Hematopoietic multipotent progenitor cell treated with erythropoietin and hydrocortisone succinate and interleukin-3 and kit ligand, for 4 days (in vitro differentiated cells): ENCODE measurements at regions not wholly inside any gene's neighbourhood (a gene's known extent, or its start where the extent isn't known, plus 50 kb on each side); places are given as distances from the start of the nearest gene placed in this dataset.
A peak's percentile ranks its signal among the peaks of the same experiment; 100 is the strongest.

Experiments
- DNase-seq: peaks from one replicate; pipeline ENCODE4 v3.0.0-alpha.2; 2015

DNA sequence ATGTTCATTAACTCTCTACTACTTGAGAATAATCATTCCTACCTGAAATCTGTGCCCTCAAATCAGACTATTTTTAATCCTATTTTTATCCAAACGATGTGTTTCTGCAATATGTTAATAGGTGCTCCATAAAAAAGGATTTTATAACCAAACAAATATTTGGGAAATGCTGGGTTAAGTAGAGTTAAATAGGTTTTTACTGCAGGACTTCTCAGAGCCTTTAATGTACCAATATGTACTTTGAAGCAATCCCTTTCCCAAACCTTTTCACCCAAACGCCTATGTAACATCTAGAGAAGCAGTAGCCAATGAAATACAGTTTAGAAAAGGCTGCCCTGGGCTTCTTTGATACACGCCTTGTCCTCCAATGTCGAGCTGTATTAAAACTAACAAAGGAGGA lies 182.5 kb downstream of the SP3 start:
- DNase-seq: no peak

DNA sequence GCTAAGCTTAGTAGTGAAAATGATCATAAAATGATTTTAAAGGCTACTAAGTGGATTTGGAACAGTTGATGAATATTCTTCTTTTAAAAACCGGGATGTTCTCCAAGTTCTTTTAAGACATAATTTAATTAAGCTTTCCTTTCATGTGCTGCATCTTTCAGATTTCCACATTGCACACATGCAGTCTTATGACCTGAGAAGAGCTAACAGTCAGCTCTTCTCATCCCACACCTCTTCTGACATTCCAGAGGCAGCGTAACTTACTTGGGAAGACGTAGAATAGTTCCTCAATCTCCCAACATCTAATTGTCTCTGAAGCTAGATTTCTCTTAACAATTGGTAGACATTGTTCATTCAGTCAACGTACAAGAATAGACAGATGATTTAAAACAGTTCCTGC lies 181.8 kb downstream of the SP3 start:
- DNase-seq: no peak

DNA sequence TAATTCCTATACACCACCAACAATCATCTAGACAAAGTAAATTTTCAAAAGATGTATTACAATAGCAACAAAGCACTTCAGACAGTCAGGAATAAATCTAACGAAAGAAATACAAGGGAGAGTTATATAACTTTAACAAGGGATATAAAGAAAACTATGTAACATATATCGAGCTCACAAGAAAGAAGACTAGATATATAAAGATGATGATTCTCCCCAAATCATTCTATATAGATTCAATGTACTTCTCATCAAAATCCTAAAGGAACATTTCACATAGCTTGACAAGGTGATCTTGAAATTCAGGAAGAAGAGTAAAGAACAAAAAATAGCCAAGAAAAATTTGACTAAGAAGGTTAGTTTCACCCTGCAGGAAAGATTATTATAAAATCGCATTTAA lies 179.4 kb downstream of the SP3 start:
- DNase-seq: no peak

DNA sequence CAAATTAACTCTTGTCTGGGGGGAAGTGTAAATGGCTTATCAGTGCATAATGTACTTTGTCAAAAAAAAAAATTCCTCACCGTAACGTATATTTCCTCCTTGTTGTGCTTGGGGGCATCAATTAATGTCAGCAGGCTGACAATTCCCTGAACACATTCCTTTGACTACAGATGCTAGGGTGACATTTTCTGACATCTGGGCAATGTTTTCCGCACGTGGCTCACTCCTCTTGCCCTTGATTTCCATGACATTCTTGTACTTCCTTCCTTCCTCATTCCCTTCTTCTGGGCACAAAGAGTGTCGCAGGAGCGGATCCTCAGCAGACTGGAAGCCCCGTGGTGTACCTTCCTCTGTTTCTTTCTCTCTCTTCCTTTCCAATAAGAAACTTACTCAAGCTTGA lies 173.7 kb downstream of the SP3 start:
- DNase-seq: no peak

DNA sequence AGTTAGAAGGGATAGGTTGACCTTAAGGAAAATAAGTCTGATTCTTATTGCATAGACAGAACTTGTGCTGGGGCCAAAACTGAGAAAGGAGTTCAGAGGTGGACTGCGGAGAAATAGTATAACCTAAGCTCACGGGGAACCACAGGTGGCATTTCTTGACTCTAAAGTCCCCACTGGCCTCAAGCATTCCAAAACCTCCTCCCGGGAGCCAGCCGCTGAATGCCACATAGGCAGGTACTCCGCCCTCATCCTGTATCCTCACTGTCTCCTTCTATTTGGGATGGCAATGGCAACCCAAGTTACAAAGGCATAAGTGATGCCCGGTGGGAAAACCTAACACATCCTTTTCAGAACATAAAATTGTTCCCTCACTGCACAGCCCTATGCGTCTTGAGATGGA lies 173.0 kb downstream of the SP3 start:
- no peak for DNase-seq

DNA sequence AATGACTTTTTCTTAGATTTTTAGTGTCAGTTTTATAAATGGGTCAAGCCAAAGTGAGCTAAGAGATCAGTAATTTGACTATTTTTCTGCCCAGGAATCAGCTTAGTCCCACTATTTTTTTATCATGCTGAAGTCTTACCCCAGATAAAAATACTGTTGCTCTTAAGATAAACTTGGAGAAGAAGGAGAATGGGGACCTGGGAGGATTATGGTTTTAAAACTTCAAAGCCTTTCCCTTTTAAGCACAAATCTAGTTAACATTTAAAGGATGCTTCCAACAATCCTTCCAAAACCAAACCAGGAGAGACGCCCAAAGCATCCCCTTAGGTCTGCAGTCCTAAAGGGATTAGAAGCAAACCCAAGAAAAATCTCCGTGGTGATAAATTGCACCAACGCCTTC lies 172.4 kb downstream of the SP3 start:
- DNase-seq: no peak

DNA sequence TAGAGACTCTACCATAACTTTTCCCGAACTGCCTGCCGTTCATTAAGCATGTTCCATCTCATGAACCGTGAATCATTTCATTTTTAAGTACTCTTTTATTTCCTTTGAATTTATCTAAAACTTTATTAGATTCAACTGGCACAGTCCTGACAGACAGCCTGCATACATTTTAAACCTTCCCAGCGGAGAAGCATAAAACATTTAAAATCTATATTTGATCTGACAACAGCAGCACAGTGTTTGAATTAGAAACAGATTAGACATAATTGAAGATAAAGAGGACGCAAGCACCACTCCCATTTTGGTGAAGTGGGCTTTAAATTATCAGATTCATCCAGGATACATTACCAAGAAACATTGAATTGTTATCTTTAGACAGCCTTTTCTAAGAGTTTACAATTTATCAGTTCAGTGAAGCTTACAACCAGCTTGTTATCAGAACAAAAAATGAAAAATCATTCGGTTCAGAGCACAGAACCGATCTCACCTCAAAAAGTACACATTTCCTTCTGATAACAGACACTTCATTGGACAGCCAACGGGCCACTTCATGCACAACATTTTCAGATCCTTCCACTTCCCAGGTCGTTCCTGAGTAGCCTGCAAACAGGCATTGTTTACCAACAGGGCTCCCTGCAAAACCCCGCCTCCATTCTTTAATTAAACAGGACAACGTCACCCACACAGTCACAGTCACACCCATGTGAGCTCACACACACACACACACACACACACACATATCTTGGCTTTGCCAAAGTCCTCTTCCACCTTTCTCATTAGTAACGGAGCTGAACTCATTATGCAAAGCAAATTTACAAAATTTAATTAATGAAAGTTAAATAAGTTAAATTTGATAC lies 171.2 kb downstream of the SP3 start:
- peak; percentile 56 for DNase-seq

DNA sequence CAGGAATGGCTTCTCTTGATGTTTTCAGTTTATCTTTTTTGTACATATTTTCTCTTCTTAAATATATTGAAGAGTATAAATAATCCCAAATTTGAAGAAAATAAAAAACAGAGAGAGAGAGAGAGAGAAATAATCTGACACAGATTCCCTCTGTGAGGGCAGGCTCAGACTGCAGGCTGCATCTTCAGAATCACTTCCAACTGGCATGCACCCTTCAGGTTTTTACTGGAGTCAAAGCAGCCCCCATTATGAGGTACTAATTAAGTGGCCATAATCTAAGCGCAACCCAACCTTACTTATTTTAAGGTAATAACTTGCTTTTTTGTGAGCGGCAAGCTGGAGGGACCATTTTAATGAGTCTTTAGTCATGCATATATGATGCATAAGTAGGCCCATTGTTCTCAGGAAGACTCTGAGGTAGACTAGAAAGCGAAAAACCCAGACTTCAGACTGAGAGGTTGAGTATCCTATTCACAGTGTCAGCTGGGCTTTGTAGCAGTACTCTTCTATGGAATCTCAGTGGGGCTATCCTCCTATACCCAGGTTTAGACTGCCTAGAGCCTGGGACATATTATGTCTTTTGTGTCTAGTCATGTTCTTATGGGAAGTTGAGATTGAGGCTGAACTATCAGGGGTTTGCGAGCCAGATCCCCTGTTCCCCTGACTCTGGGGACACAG lies 167.4 kb downstream of the SP3 start:
- DNase-seq: no peak

DNA sequence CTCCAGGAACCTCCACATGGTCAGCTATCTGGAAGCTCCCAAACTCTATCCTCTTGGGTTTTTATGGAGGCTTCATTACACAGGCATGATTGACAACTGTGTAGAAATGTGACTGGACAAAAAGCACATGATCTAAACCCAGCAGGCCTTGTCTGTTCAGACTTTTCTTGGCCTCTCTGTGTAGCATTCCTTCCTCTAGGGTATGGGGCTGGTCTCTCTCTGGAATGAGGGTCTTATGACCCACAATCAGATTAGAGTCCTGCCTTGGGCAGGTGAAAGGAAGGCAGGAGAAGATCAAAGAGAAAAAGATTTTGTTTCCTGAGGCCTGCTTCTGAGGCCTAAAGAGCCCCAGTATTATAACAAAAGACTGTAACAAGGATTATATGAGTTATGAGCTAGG lies 162.7 kb downstream of the SP3 start:
- no peak for DNase-seq

DNA sequence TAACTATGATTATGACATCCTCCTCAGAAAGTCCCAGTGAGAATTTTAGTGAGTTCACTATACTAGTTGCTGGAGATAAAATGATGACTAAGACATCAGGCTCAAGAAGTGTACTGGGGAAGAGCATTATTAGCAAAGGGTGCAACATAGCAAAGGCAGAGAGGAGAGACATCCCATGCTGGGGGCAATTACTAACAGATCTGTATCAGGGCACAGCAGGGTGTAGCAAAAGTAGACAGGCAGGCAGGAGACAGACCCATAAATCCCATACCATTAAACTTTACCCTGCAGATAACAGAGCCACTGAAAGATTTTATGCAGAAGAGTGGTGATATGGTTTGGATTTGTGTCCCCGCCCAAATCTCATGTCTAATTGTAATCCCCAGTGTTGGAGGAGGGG lies 161.7 kb downstream of the SP3 start:
- DNase-seq: no peak

DNA sequence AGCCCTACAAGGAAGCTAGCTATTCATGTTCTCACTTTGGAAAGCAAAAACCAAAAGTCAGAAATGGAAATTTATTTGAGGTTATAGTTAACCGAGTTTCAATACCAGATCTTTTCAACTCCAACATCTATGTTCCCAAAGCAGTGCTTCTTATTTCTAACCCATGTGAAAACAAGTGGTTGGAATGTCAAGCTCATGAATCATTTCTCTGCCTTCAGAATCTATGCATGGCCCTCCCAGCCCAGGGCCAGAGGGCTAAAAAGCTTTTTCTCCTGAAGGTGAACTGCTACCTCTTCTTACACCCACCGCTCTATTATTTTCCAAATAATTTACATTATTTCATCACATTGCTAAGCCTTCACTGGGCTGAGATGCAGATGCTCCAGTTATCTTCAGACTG lies 158.4 kb downstream of the SP3 start:
- DNase-seq: no peak

DNA sequence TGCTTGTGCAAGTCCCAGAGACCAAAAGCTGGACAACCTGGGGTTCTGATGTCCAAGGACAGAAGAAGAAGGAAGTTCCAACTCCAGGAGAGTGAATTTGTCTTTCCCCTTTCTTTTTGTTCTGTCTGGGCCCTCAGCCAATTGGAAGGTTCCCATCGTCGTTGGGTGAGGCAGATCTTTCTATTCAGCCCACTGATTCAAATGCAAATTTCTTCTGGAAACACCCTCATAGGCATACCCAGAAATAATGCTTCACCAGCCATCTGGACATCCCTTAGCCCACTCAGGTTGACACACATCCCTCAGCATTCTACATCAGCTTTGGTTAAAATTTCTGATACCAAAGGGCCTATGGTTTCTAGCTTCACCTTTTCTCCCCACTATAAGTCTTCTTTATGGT lies 156.5 kb downstream of the SP3 start:
- no peak for DNase-seq

- DNase-seq: no peak
Measured at GRCh38 chr2:173812321-173812720, 152.9 kb downstream of the SP3 start.

DNA sequence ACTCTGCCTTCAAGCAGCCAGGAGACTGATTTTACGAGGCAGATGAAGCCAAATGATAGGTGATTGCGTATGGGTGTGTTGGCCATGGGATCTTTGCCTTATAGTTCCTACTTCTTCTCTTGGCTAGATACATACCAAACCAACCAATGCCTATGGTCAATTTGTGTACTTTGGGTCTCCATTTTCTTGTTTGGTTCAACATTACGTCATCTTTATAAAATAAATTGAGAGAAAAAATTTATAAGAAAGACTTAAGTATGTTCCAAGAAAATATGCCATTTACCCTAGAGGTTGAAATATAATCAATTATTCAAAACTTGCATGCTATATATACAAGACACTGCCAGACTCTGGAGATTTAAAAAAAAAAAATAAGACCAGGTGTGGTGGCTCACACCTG lies 150.9 kb downstream of the SP3 start:
- no peak for DNase-seq

- DNase-seq: no peak
Measured at GRCh38 chr2:173815772-173816171, 149.4 kb downstream of the SP3 start.

DNA sequence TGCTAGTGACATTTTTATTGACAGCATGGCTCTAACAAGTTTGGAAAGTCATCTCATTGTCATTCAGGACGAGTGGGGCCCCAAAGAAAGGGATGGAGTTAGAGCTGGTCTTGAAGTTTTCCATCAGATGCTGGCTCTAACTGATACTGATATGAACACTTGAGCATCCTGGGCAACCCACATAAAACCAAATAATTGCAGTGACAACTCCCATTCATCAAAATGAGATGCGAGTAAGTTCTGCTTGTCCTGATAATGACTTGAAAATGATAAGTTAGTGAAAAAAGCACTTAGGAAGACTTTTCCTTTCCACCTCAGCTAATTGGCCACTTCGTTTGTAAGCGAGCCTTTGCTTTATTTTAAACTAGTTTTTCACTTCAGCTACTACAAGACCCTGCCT lies 147.6 kb downstream of the SP3 start:
- no peak for DNase-seq

GRCh38 chr2:173818285-173818684 lies 146.9 kb downstream of the SP3 start:
- no peak for DNase-seq

- DNase-seq: no peak
Measured at GRCh38 chr2:173819852-173820251, 145.3 kb downstream of the SP3 start.

GRCh38 chr2:173821451-173821850 lies 143.7 kb downstream of the SP3 start:
- DNase-seq: no peak

GRCh38 chr2:173822889-173823542 lies 142.2 kb downstream of the SP3 start:
- no peak for DNase-seq

- DNase-seq: no peak
Measured at GRCh38 chr2:173823543-173823939, 141.6 kb downstream of the SP3 start.

DNA sequence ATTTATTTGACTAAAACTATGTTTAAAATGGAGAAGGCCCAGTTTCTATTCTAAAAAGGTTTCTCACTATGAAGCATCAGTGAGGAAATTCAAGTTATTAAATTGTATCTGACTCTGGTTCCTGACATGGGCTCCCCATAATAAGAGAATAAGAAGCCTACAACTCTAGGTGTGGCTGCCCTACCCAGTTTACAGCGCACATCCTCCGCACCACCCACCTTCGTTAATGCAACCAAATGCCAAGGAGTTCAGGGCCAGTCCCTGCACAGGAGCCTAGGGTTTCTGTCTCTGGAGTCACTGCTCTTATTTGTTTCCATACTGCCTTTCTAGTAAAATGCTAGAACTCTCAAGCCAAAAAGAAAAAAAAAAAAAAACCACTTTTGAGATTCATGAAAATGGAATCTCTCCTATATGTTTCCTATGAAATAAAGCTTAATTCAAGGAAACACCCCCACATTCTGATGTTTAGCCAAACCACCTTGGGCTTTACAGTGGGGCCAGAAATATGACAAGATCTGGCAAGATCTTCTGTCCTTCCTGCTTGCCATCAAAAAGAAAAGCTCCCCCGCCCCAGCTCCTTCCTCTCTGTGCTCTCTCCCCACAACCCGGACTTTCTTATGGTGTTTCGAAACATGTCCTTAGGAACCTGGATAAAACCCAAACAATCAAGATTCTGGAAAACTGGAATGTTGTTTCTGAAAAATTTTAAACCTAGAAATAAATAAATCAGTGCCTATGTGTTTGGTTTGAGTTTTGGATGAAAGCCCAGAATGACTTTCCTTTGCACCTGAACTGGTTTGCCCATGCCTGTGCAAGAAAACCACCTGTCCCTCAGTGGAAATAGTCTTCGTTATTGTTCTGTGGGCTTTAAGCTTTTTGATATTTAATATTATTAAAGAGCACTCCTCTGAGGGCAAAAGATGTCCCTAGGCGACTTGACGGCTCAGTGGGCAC lies 136.7 kb downstream of the SP3 start:
- DNase-seq: no peak

- DNase-seq: no peak
Measured at GRCh38 chr2:173829727-173830126, 135.4 kb downstream of the SP3 start.
